A673 (cell line): ENCODE measurements at regions not wholly inside any gene's neighbourhood (a gene's known extent, or its start where the extent isn't known, plus 50 kb on each side); places are given as distances from the start of the nearest gene placed in this dataset.

Experiments
- EZH2 ChIP-seq: fragments of 200-600 bp; sonication (generic); IDR thresholded peaks from 2 replicates; pipeline ENCODE4 v1.6.1; 2017; ENCODE audit warnings: borderline replicate concordance, low read depth, mild to moderate bottlenecking, mixed read lengths, antibody characterized with exemption, low read length; ENCODE audit not compliant: poor library complexity, severe bottlenecking
- TF ChIP-seq, protein P1 (sequence below): fragments of 300-800, 200-600 bp; sonication (generic); conservative IDR thresholded peaks from 2 replicates; pipeline ENCODE4 v1.5.1; 2017; ENCODE audit warnings: low read depth, mild to moderate bottlenecking, antibody characterized with exemption, low read length, moderate library complexity, mixed read lengths

DNA sequence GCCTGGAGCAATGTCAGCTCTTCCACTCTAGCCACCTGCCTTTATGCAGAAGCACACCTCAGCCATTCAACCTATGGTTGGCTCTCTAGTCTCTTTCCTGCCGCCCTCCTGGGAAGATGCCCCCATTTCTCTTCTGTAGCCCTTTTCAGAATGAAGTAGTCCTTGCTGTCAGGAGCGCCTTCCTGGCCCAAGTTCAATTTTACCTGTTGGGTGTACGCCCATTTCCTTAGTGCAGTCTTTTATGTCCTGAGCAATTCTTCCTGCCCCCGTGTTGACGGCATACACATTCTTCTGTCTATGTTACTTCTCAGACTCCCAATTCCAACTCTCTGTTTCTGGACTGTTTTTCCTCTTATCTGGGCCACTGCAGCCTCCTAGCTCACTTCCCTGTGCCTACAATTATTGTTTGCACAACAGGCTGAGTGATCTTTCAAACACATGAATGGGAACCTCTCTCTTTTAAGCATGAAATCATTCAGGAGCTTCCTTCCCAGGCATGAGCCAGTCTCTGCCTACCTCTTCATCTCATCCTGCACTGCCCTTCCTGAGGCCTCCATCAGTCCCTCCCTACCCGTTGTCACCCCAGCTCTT lies 389.2 kb downstream of the CD83 start:
- TF ChIP-seq, protein P1, sequence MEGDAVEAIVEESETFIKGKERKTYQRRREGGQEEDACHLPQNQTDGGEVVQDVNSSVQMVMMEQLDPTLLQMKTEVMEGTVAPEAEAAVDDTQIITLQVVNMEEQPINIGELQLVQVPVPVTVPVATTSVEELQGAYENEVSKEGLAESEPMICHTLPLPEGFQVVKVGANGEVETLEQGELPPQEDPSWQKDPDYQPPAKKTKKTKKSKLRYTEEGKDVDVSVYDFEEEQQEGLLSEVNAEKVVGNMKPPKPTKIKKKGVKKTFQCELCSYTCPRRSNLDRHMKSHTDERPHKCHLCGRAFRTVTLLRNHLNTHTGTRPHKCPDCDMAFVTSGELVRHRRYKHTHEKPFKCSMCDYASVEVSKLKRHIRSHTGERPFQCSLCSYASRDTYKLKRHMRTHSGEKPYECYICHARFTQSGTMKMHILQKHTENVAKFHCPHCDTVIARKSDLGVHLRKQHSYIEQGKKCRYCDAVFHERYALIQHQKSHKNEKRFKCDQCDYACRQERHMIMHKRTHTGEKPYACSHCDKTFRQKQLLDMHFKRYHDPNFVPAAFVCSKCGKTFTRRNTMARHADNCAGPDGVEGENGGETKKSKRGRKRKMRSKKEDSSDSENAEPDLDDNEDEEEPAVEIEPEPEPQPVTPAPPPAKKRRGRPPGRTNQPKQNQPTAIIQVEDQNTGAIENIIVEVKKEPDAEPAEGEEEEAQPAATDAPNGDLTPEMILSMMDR, result no peak
- TF ChIP-seq EZH2, result no peak
